Posterior cingulate gyrus (tissue), 11 donors: ENCODE measurements at regions not wholly inside any gene's neighbourhood (a gene's known extent, or its start where the extent isn't known, plus 50 kb on each side); places are given as distances from the start of the nearest gene placed in this dataset.

Source experiments
- DNase-seq, 10 donors: peaks; one replicate each; pipeline versions ENCODE4 v3.0.0 to v3.0.0-alpha.2; 2020 to 2021; ENCODE audit warnings: mixed read lengths in 3 of 10
- intact Hi-C: fragments of 100-400 bp; cut with DNase I; formaldehyde crosslinking; loops from one replicate; pipeline ENCODE4 v1.15.1; 2023

DNA sequence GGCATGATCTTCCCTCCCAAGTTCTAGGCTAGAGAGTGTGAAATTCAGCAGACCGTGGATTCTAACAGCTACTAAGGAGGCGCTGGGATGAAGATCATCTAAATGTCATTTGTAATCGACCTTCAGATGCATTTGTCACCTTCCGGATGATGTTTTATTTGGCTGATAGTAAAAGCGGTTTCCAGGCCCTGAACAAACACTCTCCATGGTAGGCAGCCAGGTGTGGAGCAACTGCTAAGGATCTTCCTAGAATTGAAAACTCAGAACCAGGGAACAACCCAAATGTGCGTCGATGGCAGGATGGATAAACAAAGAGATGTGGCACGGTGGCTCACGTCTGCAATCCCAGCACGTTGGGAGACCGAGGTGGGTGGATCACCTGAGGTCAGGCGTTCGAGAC, 107.2 kb upstream of the CACNA1A start:
- no peak for DNase-seq
- intact Hi-C loops: no loop called here

DNA sequence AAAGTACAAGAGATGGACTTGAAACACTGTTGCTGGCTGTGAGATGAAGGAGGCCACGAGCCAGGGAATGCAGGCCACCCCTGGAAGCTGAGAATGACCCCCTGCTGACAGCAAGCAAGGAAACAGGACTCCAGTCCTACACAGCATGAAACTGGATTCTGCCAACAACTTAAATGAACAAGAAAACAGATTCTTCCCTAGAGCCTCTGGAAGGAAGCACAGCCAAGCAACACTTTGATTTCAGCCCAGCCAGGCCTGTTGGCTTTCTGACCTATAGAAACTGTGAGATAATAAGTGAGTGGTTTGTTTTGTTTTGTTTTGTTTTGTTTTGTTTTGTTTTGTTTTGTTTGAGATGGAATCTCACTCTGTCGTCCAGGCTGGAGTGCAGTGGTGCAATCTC, 105.3 kb upstream of the CACNA1A start:
- intact Hi-C loops: no loop called here
- DNase-seq: no peak

DNA sequence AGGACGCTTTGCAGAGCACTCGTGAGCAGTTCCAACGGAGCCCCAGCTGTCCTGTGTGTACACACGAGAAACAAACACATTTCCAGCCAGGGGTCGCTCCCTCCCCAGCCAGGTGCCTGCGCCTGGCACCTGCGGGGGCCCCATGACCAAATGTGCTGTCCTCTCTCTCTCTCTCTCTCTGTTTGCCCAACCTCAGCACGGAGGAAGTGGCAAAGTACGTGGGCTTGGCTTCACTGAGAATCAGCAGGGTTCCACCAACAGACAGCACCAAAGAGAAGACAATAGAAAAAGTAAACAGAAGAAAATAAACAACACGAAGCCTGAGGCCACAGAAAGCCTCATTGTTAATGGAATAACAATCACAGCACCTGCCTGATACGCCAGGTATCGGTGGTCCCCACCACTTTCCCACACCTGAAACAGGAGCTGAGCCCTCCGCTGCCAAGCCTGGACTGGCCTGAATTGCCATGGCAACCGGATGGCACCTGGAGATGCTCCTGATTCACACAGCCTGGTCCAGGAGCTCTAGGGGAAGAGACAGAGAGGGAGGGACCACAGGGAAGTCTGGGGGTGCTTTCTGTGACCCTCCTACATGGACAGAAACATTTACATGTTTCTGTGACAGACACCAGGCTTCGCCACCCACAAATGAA, 103.9 kb upstream of the CACNA1A start:
- no peak for DNase-seq
- intact Hi-C loops: no loop called here

DNA sequence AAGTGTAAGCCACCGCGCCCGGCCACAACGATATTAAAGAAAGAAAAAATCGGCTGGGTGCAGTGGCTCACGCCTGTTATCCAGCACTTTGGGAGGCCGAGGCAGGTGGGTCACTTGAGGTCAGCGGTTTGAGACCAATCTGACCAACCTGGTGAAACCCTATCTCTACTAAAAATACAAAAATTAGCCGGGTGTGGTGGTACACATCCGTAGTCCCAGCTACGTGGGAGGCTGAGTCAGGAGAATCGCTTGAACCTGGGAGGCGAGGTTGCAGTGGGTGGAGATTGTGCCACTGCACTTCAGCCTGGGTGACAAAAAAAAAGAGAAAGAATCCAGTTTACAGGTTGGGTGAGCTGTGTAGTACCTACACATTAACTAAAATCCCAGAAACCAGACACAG, 99.9 kb upstream of the CACNA1A start:
- peak in 1 of 10 donors; percentile 34 for DNase-seq
- intact Hi-C loops: no loop called here

DNA sequence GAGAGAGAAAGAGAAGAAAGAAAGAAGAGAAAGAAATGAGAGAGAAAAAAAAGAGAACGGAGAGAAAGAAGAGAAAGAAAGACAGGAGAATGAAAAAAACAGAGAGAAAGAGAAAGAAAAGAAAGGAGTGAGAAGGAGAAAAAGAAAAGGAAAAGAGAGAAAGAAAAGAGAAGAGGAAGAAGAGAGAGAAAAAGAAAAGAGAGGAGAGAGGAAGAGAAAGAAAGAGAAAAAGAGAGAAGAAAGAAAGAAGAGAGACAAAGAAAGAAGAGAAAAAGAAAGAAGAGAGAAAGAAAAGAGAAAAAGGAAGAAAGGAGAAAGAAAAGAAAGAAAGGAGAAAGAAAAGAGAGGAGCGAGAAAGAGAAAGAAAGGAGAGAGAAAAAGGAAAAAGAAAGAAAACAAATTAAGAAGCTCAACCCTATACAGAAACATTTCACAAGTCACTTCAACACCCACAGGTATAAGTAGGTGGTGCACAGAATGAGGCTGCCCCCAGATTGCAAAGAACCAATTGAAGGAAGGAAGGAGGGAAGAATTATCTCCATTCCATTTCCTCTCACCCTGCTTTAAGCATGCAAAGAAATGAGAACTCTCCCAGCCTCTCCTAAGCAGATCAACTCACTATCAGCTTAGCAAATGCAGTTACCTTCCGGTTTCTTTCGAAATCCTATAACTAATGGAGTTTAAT, 98.8 kb upstream of the CACNA1A start:
- intact Hi-C loops: no loop called here
- DNase-seq: no peak

DNA sequence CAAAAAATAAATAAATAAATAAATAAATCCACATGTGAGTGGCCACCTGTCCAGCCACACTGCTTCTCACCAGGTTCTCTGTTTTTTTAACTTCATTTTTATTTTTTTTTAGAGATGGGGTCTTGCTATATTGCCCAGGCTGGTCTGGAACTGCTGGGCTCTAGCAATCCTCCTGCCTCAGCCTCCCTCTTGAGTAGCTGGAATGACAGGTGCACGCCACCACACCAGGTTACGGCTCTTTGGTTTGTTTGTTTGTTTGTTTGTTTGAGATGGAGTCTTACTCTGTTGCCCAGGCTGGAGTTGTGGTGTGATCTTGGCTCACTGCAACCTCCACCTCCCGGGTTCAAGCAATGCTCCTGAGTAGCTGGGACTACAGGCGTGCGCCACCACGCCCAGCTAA, 94.5 kb upstream of the CACNA1A start:
- DNase-seq: no peak
- intact Hi-C loops: no loop called here

DNA sequence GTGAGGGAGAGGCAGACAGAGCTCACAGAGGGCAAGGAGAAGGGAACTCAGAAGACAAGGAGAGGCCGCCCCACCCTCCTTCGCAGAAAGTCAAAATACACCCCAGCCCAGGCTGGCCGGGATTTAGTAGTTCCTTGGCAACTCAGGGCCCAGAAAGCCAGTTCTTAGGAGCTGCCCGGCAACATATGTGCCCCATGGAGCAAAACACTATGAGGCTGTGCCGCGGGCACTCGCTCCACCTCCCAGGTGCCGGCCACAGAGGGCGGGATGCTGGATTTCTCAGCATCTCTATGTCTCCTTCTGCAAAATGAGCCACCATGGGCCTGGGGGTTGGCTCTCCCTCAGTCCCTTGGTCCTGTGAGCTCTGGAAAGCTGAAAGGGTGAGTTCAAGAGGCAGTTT, 93.8 kb upstream of the CACNA1A start:
- peak in 1 of 10 donors; percentile 66 for DNase-seq
- intact Hi-C loops: no loop called here

DNA sequence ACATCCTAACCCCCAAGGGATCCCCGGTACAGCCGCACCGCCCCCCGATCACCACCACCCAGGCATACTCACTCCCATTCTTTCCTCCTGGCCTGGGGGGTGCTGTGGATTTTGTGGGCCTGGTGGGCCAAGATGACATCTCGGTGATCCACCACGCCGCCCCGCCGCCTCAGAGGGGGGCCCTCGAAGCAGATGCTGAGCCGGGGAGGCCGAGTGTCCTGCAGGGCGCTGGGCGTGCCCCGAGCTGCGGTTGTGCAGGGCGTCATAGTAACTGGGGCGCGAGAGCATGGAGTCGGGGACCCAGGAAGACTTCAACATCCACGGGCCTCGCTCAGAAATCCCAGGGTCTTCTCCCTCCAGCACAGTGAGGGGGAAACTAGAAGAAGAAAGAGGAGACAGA, 93.4 kb upstream of the CACNA1A start:
- intact Hi-C loops: no loop called here
- DNase-seq: peak in 1 of 10 donors; percentile 56

DNA sequence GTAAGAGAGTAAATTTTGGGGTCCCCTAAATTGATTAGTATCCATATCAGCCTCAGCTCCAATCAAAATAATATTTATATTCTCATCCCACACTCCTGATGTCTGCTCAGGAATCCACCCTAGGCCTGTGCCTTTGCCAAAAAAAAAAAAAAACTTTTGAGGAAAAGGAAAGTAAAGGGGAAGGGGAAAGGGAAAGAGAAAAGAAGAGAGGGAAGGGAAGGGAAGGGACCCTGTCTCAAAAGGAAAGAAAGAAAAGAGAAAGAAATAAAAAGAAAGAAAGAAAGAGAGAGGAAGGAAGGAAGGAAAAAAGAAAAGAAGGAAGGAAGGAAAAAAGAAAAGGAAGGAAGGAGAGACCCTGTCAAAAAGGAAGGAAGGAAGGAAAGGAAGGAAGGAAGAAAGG, 91.8 kb upstream of the CACNA1A start:
- intact Hi-C loops: no loop called here
- no peak for DNase-seq

DNA sequence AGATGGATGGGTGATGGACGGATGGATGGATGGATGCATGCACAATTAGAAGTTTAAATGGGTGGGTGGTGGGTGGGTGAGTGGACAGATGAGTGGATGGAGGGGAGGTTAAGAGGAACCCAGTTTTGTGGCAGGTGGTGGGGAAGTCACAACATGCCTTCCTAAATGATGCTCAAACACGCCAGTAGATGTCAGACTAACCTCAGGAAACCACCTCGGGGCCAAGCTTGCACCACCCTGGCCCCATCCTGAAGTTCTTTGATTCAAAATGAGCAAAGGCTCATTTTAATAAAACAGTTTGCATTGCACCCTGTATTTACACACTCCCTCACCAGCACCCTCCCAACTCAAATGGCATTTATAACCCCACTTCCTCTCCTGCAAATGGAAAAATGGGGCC, 91.4 kb upstream of the CACNA1A start:
- intact Hi-C loops: loop anchor here (1.0 to 2.0 kb wide), 2 partner anchors 121 to 265 kb away; no protein-coding TSS in a partner anchor
- DNase-seq: peak in 8 of 10 donors; percentile 23 to 91 (median 43)

DNA sequence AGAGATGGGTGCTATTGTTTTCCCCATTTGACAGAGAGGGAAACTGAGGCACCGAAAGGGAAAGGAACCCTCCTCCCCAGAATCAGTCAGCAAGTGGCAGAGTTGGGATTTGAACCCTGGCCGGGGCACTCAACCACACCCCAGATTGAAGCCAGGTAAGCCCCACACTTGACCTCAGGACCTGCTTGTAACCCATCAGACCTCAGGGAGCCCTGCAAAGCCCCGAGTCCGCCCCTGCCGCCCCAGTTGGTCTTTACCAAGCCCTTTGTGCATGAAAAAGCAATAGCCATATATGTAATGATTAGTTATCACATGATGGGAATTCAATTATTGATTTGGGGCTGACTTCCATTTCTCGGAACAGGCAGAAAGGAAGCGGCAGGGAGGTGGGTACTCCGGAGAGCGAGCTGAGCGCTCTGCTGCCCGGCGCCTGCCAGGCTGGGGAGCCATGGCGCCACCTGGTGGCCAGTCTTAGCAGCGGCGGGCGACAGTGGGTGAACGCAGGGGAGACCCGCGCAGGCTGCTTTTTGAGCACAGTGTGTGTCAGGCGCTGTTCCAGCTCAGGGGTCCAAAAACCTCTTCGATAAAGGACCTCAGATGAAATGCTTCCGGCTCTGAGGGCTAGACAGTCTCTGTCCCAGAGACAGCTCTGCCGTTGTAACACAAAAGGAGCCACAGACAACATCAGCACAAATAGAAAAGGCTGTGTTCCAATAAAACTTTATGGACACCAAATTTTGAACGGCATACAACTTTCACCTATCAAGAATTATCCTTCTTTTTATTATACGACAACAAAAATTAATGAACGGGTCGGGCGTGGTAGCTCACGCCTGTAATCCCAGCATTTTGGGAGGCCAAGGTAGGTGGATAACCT, 82.9 kb upstream of the CACNA1A start:
- DNase-seq: peak; percentile 62 to 97 (median 80)
- intact Hi-C loops: loop anchor here (1.0 to 10.0 kb wide), 2 partner anchors 234 to 312 kb away; no protein-coding TSS in a partner anchor

DNA sequence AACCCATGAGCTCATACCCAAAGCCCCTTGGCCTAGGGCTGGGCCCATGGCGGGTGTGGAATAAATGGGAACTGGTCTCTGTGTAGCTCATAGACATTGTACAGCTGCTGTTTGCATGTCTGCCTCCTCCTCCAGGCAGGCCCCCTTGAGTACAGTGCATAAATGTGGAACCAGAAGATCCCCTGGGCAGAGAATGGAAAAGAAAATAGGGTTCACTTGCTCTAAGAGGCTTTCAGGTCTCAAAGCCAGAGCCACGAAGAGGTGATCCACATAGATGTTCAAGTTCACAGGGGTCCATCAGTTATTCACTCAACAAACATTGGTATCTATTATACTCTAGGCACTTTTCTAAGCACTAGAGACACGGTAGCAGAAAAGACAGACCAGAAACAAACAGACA, 79.2 kb upstream of the CACNA1A start:
- no peak for DNase-seq
- intact Hi-C loops: loop anchor here (10.0 kb wide), 1 partner anchor 231 kb away; no protein-coding TSS in a partner anchor

DNA sequence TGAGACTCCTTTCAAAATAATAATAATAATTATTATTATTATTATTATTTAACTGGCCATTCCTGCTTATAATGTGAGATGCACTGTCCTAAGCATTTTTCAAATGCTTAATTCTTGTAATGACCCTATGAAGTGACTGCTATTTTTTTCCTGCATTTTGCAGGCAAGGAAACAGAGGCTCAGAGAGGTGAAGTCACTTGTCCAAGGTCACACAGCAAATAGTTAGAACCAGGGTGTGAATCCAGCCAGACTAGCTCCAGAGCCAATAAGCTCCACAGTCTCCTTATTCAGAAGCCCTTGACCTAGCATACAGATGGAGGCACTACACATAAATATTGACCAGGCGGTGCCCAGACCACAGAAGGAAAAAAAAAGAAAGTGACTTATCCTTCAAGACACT, 77.5 kb upstream of the CACNA1A start:
- intact Hi-C loops: loop anchor here (10.0 kb wide), 1 partner anchor 229 kb away; no protein-coding TSS in a partner anchor

DNA sequence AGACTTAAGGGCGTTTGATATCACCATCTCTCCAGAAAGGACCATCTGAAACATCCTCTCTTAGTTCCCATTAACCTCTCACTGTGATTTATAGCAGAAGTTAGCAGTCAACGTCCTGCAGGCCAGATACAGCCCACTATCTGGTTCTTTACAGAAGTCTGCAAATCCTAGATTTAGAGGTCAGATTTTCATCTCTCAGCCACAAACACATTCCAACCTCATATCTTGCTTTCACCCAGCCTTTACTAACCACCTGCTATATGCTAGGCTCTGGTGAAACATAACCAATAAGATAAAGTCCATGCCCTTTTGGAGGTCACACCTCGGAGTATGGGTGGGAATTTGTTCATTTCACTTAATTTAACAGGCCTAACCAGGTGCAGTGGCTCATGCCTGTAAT, 76.8 kb upstream of the CACNA1A start:
- intact Hi-C loops: loop anchor here (10.0 kb wide), 1 partner anchor 228 kb away; no protein-coding TSS in a partner anchor
- no peak for DNase-seq

More for the DNA sequence above, 77.5 kb upstream of the CACNA1A start:
- no peak for DNase-seq

DNA sequence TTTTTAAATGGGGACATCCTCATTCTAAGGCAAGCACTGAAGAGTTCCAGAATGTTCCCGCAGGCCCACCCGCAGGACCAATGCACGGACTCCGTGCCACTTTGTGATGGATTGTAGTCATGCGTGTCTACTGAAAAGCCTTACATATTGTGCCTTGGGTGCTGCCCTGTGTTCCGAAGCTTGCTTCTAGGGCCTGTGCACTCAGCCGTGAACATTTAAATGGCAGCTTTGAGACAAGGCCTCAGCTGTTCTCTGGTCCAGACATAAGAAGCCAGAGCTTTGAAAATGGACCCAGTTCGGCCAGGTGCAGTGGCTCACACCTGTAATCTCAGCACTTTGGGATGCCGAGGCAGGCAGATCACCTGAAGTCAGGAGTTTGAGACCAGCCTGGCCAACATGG, 75.3 kb upstream of the CACNA1A start:
- no peak for DNase-seq
- intact Hi-C loops: loop anchor here (10.0 kb wide), 1 partner anchor 227 kb away; no protein-coding TSS in a partner anchor

DNA sequence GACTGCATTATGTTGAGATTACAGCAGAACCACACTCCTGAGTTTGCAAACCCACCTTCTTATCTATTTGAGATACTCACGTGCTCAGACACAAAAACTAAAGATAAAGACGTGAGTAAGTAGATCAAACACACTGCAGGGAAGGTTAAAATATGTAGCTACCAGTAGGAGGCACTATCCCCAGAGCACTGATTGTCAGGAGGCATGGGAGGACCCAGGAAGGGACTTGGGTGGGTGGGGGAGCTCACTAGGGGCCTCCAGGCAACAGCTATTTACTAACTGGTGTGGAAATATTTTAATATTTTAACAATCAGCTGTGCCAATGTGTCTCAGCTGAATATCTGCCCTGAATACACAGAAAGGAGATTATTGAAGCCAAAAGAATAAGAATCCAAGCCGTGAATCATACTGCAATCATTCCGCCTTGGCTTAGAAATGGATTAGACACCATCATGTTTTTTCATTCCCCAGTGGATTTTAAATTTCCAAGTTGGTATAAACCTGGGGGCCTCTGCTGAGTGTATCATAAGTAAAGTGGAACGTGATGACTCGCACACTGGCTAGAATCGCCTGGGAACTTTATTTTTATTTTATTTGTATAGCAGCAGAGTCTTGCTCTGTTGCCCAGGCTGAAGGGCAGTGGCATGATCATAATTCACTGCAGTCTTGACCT, 73.2 kb upstream of the CACNA1A start:
- no peak for DNase-seq
- intact Hi-C loops: loop anchor here (10.0 kb wide), 1 partner anchor 225 kb away; no protein-coding TSS in a partner anchor

DNA sequence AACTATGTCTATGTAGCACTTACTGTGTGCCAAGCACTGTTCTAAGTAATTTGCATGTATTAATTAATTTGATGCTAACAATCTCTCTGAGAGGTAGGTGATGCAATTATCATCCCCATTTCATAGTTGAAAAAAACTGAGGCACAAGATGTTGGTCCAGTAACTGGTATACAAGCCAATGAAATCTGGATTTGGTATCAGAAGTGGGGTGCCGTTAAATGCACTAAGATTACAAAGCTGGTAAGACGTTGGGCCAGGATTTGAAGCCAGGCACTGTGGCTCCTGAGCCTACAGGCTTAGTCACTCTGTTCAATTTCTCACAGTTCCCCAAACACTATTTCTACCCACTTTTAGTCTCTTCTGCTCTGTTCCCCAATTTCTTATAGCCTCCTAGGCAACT, 70.4 kb upstream of the CACNA1A start:
- no peak for DNase-seq
- intact Hi-C loops: no loop called here

DNA sequence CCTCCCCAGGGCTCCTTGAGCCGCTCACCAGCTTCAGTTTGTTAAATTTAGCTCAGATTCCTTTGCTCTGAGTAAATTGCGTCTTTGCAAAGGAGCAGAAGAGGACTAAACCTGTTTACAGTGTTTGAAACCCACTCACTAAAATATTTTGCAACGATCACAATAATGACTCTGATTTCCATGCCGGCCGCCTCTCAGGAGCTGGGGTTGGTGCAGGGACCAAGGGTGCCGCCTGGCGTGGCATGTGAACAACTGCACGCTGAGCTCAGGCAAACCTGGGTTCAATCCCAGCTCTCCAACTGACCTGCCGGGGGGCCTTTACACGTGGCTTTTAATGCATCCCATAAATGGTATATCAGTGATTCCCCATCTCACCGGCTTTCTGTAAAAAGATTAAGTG, 68.7 kb upstream of the CACNA1A start:
- intact Hi-C loops: no loop called here
- DNase-seq: peak in 6 of 10 donors; percentile 23 to 89 (median 44)

DNA sequence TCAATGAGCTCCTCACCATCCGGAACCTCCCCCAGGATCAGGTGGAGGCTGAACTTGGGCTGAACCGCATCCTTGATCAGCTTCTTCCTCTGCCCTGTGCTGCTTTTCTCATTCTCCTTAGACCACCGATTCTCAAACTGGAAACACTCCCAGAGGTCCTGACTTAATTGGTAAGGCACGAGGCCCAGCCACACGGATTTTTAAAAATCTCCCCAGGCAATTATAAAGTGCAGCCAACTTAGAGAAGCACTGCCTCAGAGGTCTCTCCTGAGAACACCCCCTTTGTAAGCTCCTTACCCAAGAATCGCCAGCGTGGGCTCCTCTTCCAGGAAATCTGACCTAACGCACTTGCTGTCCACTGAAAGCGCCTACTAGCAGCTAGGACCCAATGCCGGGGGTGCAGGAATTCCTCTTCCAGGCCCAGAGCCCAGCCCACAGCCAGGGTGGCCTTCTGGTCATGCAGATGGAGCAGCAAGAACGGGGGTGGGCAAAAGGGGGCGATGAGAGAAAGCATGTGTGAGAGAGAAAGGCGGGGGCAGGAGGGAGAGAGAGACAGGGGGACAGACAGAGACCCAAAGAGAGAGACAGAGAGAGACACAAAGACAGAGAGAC, 66.9 kb upstream of the CACNA1A start:
- DNase-seq: peak in 1 of 10 donors; percentile 23
- intact Hi-C loops: no loop called here

DNA sequence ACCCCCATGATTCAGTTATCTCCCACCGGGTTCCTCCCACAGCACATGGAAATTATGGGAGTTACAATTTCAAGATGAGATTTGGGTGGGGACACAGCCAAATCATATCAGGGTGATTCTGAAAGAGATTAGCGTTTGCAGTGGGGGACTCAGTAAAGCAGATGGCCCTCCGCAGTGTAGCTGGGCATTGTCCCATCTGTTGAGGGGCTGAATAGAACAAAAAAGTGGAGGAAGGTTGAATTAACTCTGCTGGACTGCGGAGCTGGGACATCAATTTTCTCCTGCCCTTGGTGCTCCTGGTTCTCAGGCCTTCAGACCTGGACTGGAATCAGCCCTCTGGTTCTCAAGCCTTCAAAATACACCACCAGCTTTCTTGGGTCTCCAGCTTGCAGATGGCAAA, 55.2 kb upstream of the CACNA1A start:
- intact Hi-C loops: no loop called here
- no peak for DNase-seq
